22Rv1 (cell line): ENCODE measurements at regions not wholly inside any gene's neighbourhood (a gene's known extent, or its start where the extent isn't known, plus 50 kb on each side); places are given as distances from the start of the nearest gene placed in this dataset.

Source experiments
- CTCF ChIP-seq: fragments of 450-650 bp; IDR thresholded peaks from 2 replicates; pipeline ENCODE4 v1.5.1; 2017; ENCODE audit warnings: mild to moderate bottlenecking
- ZFX ChIP-seq: fragments of 450-650 bp; IDR thresholded peaks from 2 replicates; pipeline ENCODE4 v1.6.1; 2017; ENCODE audit warnings: antibody characterized with exemption, borderline replicate concordance

- TF ChIP-seq CTCF (no peak), ZFX (no peak)
Measured at GRCh38 chr7:84720456-84721097, 466.3 kb downstream of the SEMA3D start.
